ENCODE measurements at regions not wholly inside any gene's neighbourhood (a gene's known extent, or its start where the extent isn't known, plus 50 kb on each side); places are given as distances from the start of the nearest gene placed in this dataset.
"Not testable (repeated sequence)": the region's sequence is repeated elsewhere in the genome, so short reads cannot be mapped to it uniquely, and the experiment has no call there.

DNA sequence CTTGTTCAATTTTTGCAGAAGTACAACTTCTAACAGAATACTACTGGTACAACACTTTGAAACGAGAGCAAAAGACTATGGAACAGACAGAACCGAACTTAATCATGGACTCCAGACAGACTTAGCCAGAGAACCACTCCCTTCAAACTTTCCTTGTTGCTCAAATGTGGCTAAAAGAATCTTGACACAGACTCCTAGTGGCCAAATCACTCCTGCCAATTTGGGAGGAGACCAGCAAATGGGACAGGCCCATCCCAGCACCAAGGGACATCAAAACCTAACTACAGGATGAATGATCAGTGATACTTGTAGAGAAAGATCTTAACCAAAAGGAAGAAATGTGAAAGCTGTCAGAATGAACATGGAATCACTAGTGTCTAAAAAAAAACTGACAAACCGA, 154.0 kb downstream of the MATN1 start:
- no peak for DNase-seq (ENCODE audit: low read depth)

GRCh38 chr1:30562559-30562958, 160.8 kb downstream of the MATN1 start:
- no peak for DNase-seq (ENCODE audit: low read depth)

DNA sequence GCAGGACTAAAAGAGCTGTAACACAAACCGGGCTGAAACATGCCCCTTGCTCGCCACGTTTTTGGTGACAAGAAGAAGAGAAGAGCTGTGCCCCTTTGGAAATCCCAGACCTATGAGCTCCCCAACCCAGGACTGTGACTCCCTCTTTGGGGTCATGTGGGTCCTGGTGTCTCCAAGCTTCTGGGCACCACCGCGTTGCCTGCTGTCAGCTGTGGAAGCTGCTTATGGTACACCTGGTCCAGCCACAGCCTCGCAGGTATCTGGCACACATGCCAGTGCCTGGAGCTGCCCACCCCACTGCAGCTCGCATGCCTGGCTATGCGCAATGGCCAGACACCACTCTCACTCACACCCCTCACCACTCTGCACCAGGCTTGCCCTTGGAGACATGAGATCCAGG, 171.8 kb downstream of the MATN1 start:
- no peak for DNase-seq (ENCODE audit: low read depth)

DNA sequence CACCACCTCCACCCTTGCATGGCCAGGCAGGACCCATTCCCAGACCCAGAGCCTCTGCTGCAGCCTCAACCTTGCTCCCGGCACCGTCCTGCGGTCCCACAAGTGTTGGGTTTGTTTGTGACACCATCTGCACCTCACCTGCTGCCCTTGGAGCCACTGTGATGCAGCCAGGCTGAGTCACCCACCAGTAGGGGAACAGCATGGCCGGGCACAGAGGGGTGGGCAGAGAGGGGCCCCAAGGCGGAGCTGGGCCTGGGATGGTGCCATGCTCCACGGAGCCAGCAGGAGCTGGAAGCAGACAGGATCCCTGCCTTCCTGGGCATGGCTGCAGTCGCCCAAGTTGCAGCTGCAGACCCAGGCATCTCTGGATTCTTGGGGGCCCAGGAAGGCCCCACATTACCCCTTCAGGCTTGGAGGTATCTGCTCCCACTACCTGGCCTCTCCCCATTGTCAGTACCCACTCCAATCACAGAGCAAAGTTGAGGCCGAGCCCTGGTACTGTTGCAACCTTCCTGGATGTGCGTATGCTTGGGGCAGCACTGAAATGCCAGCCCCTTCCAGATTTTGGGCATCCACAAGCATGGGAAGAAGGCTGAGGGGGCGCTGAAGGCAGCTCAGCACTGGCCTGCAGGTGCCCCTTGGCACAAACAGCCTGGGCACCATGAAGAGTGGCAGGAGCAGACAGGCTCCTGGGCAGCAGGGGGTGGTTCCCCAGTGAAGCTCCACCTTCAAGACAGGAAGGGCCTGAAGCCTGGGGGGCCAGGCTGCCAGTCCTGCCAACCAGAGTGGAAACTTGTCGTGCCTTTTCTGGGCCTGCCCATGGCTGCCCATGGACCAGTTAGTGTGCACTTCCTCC, 172.8 kb downstream of the MATN1 start:
- no peak for DNase-seq (ENCODE audit: low read depth)

DNA sequence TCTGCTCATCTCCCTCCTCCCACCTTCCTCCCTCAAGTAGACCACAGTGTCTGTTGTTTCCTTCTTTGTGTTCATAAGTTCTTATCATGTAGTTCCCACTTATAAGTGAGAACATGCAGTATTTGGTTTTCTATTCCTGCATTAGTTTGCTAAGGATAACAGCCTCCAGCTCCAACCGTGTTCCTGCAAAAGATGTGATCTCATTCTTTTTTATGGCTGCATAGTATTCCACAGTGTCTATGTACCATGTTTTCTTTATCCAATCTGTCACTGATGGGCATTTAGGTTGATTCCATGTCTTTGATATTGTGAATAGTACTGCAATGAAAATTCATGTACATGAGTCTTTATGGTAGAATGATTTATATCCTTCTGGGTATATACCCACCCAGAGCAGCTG, 173.5 kb downstream of the MATN1 start:
- DNase-seq (ENCODE audit: low read depth) = not testable (repeated sequence)

GRCh38 chr1:30548294-30548693, 175.1 kb downstream of the MATN1 start:
- DNase-seq (ENCODE audit: low read depth) = no peak

DNA sequence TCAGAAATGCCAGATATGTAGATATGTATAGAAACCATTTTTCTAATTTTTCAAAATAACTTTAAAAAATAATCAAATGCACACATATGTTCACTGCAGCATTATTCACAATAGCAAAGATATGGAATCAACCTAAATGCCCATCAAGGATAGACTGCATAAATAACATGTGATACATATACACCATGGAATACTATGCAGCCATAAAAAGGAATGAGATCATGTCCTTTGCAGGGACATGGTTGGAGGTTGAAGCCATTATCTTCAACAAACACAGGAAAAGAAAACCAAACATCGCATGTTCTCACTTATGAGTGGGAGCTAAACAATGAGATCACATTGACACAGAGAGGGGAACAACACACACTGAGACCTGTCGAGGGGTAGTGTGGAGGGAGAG, 176.1 kb downstream of the MATN1 start:
- DNase-seq (ENCODE audit: low read depth) = not testable (repeated sequence)

GRCh38 chr1:30545365-30545764, 178.0 kb downstream of the MATN1 start:
- no peak for DNase-seq (ENCODE audit: low read depth)

DNA sequence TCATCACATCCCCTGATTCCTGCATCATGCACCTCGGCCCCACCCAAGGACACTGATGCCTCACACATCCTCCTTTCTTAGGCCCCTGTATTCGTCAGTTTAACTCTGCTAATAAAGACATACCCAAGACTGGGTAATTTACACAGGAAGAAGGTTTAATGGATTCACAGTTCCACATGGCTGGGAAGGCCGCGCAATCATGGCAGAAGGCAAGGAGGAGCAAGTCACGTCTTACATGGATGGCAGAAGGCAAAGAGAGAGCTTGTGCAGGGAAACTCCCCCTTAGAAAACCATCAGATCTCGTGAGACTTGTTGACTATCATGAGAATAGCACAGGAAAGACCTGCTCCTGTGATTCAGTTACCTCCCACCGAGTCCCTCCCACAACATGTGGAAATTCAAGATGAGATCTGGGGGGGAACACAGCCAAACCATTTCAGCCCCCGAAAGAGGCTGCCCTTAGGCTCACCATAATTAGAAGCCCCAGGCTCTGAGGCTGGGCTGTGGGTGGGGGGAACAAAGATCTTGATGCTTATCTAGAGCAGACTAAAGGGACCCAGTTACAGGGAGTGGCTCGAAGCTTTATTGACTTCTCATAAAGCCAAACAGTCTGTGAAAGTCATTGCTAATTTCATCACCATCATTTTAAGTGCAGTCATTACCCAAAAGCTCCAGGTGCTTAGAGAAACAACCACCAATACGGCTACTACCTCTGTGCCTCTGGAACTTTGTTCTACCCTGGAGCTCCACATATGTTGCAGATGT, 181.5 kb downstream of the MATN1 start:
- no peak for DNase-seq (ENCODE audit: low read depth)

GRCh38 chr1:30540611-30541192, 182.7 kb downstream of the MATN1 start:
- DNase-seq (ENCODE audit: low read depth) = no peak

- no peak for DNase-seq (ENCODE audit: low read depth)
Measured at GRCh38 chr1:30539884-30540283, 183.5 kb downstream of the MATN1 start.

- DNase-seq (ENCODE audit: low read depth) = no peak
Measured at GRCh38 chr1:30538993-30539867, 184.2 kb downstream of the MATN1 start.

DNA sequence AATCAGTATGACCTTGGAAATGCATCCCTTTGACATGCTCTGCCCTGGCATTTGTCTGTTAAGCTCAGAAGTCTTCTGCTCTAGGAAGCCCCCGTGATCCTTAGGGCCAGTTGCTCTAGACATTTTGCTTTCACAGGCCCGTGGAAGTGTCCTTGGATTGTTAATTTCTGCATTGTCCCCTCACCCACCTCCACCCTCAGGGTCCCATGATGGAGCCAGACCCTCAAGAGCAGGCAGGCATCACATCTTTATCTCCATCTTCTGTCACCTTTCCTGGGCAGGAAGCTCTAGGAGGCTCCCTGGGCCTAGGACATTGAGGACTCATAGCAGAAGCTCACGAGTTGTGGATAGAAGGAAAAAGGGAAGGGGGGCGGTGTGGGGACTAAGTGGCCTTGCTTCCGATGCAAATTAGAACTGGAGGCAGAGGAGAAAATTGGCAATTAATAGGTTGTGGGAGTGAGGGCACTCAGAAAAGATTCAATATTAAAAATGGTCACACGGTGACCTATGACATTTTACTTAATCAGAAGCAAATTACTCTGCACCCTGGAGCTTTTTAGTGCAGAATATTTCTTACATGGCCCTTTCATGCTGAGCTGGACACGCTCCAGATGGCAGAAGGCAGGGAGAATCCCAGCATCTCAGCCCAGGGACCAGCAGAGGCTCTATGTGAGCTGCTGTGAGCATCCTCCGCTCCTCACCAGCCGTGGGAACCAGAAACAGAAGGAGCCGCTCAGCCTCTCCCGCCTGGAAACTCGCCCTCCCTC, 185.0 kb downstream of the MATN1 start:
- DNase-seq (ENCODE audit: low read depth) = no peak

DNA sequence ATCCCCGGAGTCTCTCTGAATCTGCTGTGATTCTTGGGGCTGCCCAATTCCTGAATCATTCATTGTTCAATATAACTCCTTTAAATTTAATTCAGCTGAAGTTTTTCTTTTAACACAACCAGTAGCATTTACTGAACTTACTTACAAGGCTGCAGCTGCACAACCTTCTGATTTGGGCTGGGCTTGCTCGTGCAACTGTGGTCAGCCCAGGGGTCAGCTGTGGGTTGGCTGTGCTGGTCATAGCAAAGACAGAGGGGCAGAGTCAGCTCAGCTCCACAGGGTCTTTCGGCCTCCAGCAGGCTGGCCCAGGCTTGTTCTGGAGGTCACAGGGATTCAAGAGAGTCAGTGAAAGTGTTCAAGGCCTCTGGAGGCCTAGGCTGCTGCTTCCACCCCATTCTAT, 186.1 kb downstream of the MATN1 start:
- no peak for DNase-seq (ENCODE audit: low read depth)

DNA sequence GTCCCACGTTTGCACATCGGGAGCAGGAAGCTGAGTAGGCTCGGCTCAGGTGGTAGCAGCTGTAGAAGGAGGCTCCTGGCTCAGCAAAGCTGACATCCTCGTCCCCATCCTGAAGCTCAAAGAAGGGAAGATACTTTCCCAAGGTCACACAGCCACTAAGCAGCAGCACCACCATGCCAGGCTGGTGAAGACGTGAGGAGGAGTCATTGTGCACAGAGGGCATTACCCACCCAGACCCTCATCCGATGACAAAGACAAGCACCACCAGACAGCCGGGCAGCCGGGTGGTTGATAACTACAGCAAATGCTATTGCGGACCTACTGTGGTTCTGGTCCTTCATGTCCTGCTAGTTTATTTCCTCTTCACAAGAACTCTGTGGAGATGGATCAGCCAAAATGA, 186.9 kb downstream of the MATN1 start:
- no peak for DNase-seq (ENCODE audit: low read depth)

DNA sequence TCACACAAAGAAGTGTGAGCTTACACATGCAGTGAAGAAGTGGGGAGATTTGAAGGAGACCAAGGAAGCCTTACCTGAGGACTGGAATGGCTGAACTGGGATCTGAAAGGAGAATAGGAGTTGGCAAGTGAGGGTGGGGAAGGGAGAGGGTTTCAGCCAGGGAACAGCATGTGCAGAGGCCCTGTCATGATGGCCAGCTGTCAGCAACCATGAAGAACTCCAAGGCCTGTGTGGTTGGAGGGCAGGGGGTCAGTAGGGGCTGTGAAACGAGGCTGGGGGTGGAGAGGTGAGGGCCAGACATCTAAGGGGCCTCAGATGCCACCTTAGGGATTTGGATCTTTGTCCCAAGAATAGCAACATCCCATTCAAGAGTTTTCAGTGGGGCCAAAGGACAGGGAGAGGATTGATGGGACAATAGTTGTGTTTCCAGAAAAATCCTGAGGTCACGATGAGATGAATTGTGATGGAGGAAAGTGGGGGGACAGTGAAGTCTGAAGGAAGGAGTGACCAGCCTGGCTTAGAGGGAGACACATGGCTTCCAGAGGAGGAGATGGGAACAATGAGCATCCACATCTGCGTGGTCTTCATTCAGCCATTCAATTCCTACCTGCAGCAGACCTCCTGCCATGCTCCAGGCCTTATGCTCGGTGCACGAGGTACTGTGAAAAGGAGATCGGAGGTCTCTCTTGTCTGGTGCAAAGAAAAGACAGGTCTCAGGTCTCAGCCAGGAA, 187.6 kb downstream of the MATN1 start:
- no peak for DNase-seq (ENCODE audit: low read depth)

DNA sequence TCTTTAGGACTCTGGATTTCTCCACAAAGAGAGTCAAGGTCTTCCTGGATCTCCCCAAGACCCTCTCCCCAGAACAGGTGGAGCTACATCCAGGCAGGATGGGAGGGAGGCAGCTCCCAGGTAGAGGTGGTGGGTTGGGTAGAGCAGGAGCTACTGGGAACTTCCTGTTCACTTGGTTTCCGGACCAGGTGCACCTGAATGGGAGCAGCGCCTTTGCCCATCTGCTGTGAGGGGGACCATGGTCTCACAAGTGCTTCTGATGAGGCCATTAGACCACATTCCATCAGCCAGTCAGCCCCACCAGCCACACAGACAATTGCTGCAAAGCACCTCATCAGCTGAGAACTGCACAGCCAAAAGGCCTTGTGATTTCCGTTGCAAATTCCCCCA, 188.8 kb downstream of the MATN1 start:
- no peak for DNase-seq (ENCODE audit: low read depth)

- DNase-seq (ENCODE audit: low read depth) = no peak
Measured at GRCh38 chr1:30533796-30534550, 189.4 kb downstream of the MATN1 start.

DNA sequence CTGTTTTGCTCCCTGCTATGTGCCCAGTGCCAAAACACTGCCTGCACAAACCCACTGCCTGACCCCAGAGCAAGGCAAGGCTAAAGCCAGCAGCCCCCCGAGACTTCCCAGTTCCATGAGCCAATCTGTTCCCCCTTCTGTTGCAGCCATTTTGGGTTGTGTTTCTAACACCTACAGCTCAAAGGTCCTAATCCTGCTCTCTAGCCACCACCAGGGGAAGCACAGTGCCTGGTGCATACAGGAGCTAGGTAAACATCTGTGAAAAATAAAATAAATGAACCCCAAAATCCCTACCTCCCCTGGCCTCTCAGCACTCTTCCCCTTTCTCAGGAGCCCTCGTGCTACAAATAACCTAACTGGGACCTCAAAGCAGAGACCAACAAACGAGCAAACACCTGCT, 190.2 kb downstream of the MATN1 start:
- no peak for DNase-seq (ENCODE audit: low read depth)

- DNase-seq (ENCODE audit: low read depth) = no peak
Measured at GRCh38 chr1:30532621-30533020, 190.8 kb downstream of the MATN1 start.
